Endothelial cell of umbilical vein (primary cell): ENCODE measurements at regions not wholly inside any gene's neighbourhood (a gene's known extent, or its start where the extent isn't known, plus 50 kb on each side); places are given as distances from the start of the nearest gene placed in this dataset.

Source experiments
- EZH2 ChIP-seq: IDR thresholded peaks from 2 replicates; pipeline ENCODE4 v1.6.1; 2012; ENCODE audit warnings: borderline replicate concordance, low read depth, mild to moderate bottlenecking, moderate library complexity, low read length, inconsistent platforms; ENCODE audit not compliant: severe bottlenecking
- FOS ChIP-seq: IDR thresholded peaks from 2 replicates; pipeline ENCODE4 v1.6.1; 2011; ENCODE audit warnings: mild to moderate bottlenecking, low read length, moderate library complexity, borderline replicate concordance; ENCODE audit not compliant: insufficient read depth
- GATA2 ChIP-seq: IDR thresholded peaks from 2 replicates; pipeline ENCODE4 v1.7.0; 2011; ENCODE audit warnings: low read depth, mild to moderate bottlenecking, moderate library complexity, mixed read lengths, low read length; ENCODE audit not compliant: insufficient read length, insufficient read depth
- JUN ChIP-seq: IDR thresholded peaks from 2 replicates; pipeline ENCODE4 v1.6.1; 2011; ENCODE audit warnings: borderline replicate concordance, low read depth; ENCODE audit not compliant: insufficient read length, insufficient read depth
- MYC ChIP-seq: IDR thresholded peaks from one replicate; pipeline ENCODE4 v1.6.1; 2011; ENCODE audit warnings: mild to moderate bottlenecking, low read depth, low read length
- POLR2A ChIP-seq: IDR thresholded peaks from 2 replicates; pipeline ENCODE4 v1.6.1; 2012; ENCODE audit warnings: low read depth, mild to moderate bottlenecking, control low read depth, low read length
- POLR2AphosphoS5 ChIP-seq: IDR thresholded peaks from 2 replicates; pipeline ENCODE4 v1.6.1; 2012; ENCODE audit warnings: low read depth, mild to moderate bottlenecking, control low read depth, low read length, moderate library complexity; ENCODE audit not compliant: insufficient read depth
- TF ChIP-seq, protein P1 (sequence below), 2 donors: IDR thresholded peaks; 1 replicate in 1 of 2; 2 replicates in 1 of 2; pipeline ENCODE4 v1.5.1; 2011; ENCODE audit warnings: low read length in 2 of 2, mild to moderate bottlenecking in 2 of 2, moderate library complexity in 2 of 2, control low read depth in 1 of 2, inconsistent platforms in 1 of 2, low read depth in 1 of 2; ENCODE audit not compliant: insufficient read depth in 1 of 2; ENCODE audit errors: extremely low read depth in 1 of 2
- TF ChIP-seq, protein P2 (sequence below): IDR thresholded peaks from 2 replicates; pipeline ENCODE4 v1.6.1; 2011; ENCODE audit not compliant: insufficient read depth, insufficient read length

DNA sequence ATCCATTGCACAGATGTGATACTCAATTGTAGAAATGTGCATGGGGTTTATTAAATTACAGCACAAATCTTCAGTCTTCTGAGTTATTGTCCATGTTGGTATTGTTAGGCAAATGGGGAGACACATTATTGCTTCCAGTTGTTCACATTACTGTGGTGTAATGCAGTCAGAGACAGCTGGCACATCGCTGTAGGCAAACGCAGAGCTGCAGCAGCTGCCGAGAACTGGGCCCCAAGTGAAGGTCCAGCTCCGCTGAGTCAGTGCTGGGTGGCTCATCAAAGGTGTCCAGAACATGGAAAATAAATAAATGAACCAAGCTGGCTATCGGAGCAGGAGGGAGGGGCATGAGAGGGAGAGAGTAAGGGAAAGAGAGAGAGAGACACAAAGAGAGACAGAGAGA, 299.1 kb upstream of the OBI1 start:
- TF ChIP-seq POLR2A (no peak), MYC (no peak), FOS (no peak), EZH2 (no peak), POLR2AphosphoS5 (no peak), JUN (no peak), GATA2 (no peak)
- TF ChIP-seq, protein P1, sequence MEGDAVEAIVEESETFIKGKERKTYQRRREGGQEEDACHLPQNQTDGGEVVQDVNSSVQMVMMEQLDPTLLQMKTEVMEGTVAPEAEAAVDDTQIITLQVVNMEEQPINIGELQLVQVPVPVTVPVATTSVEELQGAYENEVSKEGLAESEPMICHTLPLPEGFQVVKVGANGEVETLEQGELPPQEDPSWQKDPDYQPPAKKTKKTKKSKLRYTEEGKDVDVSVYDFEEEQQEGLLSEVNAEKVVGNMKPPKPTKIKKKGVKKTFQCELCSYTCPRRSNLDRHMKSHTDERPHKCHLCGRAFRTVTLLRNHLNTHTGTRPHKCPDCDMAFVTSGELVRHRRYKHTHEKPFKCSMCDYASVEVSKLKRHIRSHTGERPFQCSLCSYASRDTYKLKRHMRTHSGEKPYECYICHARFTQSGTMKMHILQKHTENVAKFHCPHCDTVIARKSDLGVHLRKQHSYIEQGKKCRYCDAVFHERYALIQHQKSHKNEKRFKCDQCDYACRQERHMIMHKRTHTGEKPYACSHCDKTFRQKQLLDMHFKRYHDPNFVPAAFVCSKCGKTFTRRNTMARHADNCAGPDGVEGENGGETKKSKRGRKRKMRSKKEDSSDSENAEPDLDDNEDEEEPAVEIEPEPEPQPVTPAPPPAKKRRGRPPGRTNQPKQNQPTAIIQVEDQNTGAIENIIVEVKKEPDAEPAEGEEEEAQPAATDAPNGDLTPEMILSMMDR (IDR thresholded peaks at IDR 0.05; ENCODE audit: extremely low read depth in 1 of 2, insufficient read depth in 1 of 2, low read depth in 1 of 2, low read length in 2 of 2): no peak
- TF ChIP-seq, protein P2, sequence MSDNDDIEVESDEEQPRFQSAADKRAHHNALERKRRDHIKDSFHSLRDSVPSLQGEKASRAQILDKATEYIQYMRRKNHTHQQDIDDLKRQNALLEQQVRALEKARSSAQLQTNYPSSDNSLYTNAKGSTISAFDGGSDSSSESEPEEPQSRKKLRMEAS: no peak
